ENCODE measurements at regions not wholly inside any gene's neighbourhood (a gene's known extent, or its start where the extent isn't known, plus 50 kb on each side); places are given as distances from the start of the nearest gene placed in this dataset.

DNA sequence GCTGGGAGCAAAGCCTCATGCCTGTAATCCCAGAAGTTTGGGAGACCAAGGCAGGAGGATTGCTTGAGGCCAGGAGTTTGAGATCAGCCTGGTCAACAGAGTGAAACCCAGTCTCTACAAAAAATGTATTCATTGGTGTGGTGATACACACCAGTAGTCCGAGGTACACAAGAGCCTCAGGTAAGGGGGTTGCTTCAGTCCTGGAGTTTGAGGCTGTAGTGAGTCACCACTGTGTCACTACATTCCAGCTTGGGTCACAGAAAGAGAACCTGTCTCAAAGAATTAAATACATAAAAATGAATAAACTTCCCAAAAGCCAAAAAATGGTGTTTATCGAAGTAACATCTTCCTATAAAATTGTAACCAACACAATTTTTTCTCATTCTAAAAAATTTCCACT lies 568.1 kb upstream of the LINC00305 start:
- no peaks in the 10 kb centered on the region for H3K9me3 ChIP-seq (ENCODE audit: control insufficient read depth, insufficient read depth, low read length)
- no peaks in the 10 kb centered on the region for H4K20me1 ChIP-seq (ENCODE audit: control insufficient read depth, insufficient read depth, low read depth, low read length)
- TF ChIP-seq, protein P1, sequence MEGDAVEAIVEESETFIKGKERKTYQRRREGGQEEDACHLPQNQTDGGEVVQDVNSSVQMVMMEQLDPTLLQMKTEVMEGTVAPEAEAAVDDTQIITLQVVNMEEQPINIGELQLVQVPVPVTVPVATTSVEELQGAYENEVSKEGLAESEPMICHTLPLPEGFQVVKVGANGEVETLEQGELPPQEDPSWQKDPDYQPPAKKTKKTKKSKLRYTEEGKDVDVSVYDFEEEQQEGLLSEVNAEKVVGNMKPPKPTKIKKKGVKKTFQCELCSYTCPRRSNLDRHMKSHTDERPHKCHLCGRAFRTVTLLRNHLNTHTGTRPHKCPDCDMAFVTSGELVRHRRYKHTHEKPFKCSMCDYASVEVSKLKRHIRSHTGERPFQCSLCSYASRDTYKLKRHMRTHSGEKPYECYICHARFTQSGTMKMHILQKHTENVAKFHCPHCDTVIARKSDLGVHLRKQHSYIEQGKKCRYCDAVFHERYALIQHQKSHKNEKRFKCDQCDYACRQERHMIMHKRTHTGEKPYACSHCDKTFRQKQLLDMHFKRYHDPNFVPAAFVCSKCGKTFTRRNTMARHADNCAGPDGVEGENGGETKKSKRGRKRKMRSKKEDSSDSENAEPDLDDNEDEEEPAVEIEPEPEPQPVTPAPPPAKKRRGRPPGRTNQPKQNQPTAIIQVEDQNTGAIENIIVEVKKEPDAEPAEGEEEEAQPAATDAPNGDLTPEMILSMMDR (IDR thresholded peaks at IDR 0.05; ENCODE audit: low read depth, low read length, poor library complexity, severe bottlenecking), result no peak
- no peak for TF ChIP-seq EZH2phosphoT487 (IDR thresholded peaks at IDR 0.05; ENCODE audit: borderline replicate concordance, low read length)
- H3K27ac ChIP-seq (ENCODE audit: low read depth, low read length), result no peak overlapping the region
- H3K79me2 ChIP-seq (ENCODE audit: control insufficient read depth, low read length), result no peaks in the 10 kb centered on the region
- H3F3A ChIP-seq (ENCODE audit: control insufficient read depth, insufficient read depth), result no peaks in the 10 kb centered on the region
- H3K4me2 ChIP-seq (ENCODE audit: low read length), result no peak overlapping the region
- no peaks in the 10 kb centered on the region for H3K36me3 ChIP-seq (ENCODE audit: control insufficient read depth, low read length)
- H3K27me3 ChIP-seq (ENCODE audit: control insufficient read depth, low read length), result no peaks in the 10 kb centered on the region
- no peaks in the 10 kb centered on the region for H3K4me1 ChIP-seq (ENCODE audit: control insufficient read depth, low read length)
- no peaks in the 10 kb centered on the region for H3K9me2 ChIP-seq (replicated peaks; ENCODE audit: control insufficient read depth, low read length)
- H3K4me3 ChIP-seq (ENCODE audit: low read length), result no peak overlapping the region

DNA sequence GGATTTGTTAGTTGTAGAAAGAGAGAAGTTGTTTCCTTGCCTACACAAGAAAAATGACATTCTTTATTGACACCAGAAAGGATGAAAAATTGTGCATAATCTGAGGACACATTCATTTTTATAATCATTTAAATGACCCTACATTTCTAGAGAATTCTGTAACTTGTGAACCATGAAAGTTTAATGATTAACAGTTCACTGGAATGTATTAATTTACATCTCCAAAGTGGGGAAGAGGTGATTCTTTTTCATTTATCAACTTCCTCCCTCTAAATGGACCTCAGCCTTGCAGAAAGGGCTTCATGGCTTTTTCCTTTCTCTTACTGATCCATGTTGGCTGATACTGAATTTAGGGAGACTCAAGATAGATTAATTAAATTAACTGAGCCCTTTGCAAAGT lies 565.2 kb upstream of the LINC00305 start:
- H3K4me3 ChIP-seq (ENCODE audit: low read length), result no peak overlapping the region

DNA sequence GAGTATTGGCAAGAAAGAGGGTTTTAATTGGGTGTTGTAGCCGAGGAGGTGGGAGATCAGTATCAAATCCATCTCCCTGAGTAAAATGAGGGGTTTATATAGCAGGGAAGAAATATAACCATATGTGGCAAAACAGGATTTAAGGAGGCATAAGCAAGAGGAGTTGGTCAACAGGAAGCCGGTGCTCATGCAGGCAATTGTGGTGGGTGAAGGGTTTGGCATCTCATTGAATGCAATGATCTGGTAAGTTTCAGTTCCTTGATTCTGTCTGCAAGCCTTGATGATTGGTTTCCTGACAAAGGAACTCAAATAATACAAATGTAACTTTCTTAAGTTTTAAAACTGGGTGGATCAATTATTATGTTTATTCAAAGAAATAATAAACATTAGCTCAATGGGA lies 564.4 kb upstream of the LINC00305 start:
- Histone ChIP-seq H3K27me3 (ENCODE audit: control insufficient read depth, low read length) (no peaks in the 10 kb centered on the region), H3K4me2 (ENCODE audit: low read length) (no peak overlapping the region), H3K4me3 (ENCODE audit: low read length) (no peak overlapping the region), H3K27ac (ENCODE audit: low read depth, low read length) (no peak overlapping the region), H3K36me3 (ENCODE audit: control insufficient read depth, low read length) (no peaks in the 10 kb centered on the region), H4K20me1 (ENCODE audit: control insufficient read depth, insufficient read depth, low read depth, low read length) (no peaks in the 10 kb centered on the region), H3K9me3 (ENCODE audit: control insufficient read depth, insufficient read depth, low read length) (no peaks in the 10 kb centered on the region), H3F3A (ENCODE audit: control insufficient read depth, insufficient read depth) (no peaks in the 10 kb centered on the region), H3K4me1 (ENCODE audit: control insufficient read depth, low read length) (no peaks in the 10 kb centered on the region), H3K9me2 (replicated peaks; ENCODE audit: control insufficient read depth, low read length) (no peaks in the 10 kb centered on the region), H3K79me2 (ENCODE audit: control insufficient read depth, low read length) (no peaks in the 10 kb centered on the region)
- TF ChIP-seq, protein P1 (IDR thresholded peaks at IDR 0.05; ENCODE audit: low read depth, low read length, poor library complexity, severe bottlenecking), result no peak

More for the DNA sequence above, 565.2 kb upstream of the LINC00305 start:
- no peak overlapping the region for H3K4me2 ChIP-seq (ENCODE audit: low read length)
- TF ChIP-seq, protein P1 (IDR thresholded peaks at IDR 0.05; ENCODE audit: low read depth, low read length, poor library complexity, severe bottlenecking), result no peak
- TF ChIP-seq EZH2phosphoT487 (IDR thresholded peaks at IDR 0.05; ENCODE audit: borderline replicate concordance, low read length), result no peak
- H3K9me2 ChIP-seq (replicated peaks; ENCODE audit: control insufficient read depth, low read length), result no peaks in the 10 kb centered on the region
- no peaks in the 10 kb centered on the region for H3K4me1 ChIP-seq (ENCODE audit: control insufficient read depth, low read length)
- H3K9me3 ChIP-seq (ENCODE audit: control insufficient read depth, insufficient read depth, low read length), result no peaks in the 10 kb centered on the region
- H4K20me1 ChIP-seq (ENCODE audit: control insufficient read depth, insufficient read depth, low read depth, low read length), result no peaks in the 10 kb centered on the region
- H3K36me3 ChIP-seq (ENCODE audit: control insufficient read depth, low read length), result no peaks in the 10 kb centered on the region
- no peaks in the 10 kb centered on the region for H3F3A ChIP-seq (ENCODE audit: control insufficient read depth, insufficient read depth)
- H3K27ac ChIP-seq (ENCODE audit: low read depth, low read length), result no peak overlapping the region
- H3K79me2 ChIP-seq (ENCODE audit: control insufficient read depth, low read length), result no peaks in the 10 kb centered on the region
- no peaks in the 10 kb centered on the region for H3K27me3 ChIP-seq (ENCODE audit: control insufficient read depth, low read length)

DNA sequence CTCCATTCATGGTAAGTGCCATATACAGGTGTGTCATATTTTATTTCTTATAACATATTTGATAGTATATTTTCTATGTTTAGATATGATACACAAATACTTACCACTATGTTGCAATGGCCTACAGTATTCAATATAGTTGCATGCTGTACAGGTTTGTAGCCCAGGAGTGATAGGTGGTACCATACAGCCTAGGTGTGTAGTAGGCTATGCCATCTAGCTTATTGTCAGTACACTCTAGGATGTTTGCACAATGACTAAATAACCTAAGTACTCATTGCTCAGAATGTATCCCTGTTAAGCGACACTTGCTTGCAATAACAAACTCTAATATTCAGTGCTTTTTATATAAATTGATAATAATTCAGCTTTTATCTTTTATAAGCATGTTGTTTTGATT lies 563.1 kb upstream of the LINC00305 start:
- Histone ChIP-seq H3K9me3 (ENCODE audit: control insufficient read depth, insufficient read depth, low read length) (no peaks in the 10 kb centered on the region), H3K4me2 (ENCODE audit: low read length) (no peak overlapping the region)

More for the DNA sequence above, 563.1 kb upstream of the LINC00305 start:
- Histone ChIP-seq H3K4me3 (ENCODE audit: low read length) (no peak overlapping the region), H3K36me3 (ENCODE audit: control insufficient read depth, low read length) (no peaks in the 10 kb centered on the region), H3K27me3 (ENCODE audit: control insufficient read depth, low read length) (no peaks in the 10 kb centered on the region), H3K4me1 (ENCODE audit: control insufficient read depth, low read length) (no peaks in the 10 kb centered on the region), H3K79me2 (ENCODE audit: control insufficient read depth, low read length) (no peaks in the 10 kb centered on the region), H3K27ac (ENCODE audit: low read depth, low read length) (no peak overlapping the region), H4K20me1 (ENCODE audit: control insufficient read depth, insufficient read depth, low read depth, low read length) (no peaks in the 10 kb centered on the region), H3K9me2 (replicated peaks; ENCODE audit: control insufficient read depth, low read length) (no peaks in the 10 kb centered on the region), H3F3A (ENCODE audit: control insufficient read depth, insufficient read depth) (no peaks in the 10 kb centered on the region)
- TF ChIP-seq EZH2phosphoT487 (IDR thresholded peaks at IDR 0.05; ENCODE audit: borderline replicate concordance, low read length), result no peak
- TF ChIP-seq, protein P1 (IDR thresholded peaks at IDR 0.05; ENCODE audit: low read depth, low read length, poor library complexity, severe bottlenecking), result no peak
